ENCODE measurements at regions not wholly inside any gene's neighbourhood (a gene's known extent, or its start where the extent isn't known, plus 50 kb on each side); places are given as distances from the start of the nearest gene placed in this dataset.

- Histone ChIP-seq H4K20me1 (ENCODE audit: control insufficient read depth, insufficient read depth) (no peaks in the 10 kb centered on the region), H2AFZ (ENCODE audit: control insufficient read depth, low read depth, low read length) (no peak overlapping the region), H3K9me3 (replicated peaks; ENCODE audit: control insufficient read depth, insufficient read depth, low read length) (no peaks in the 10 kb centered on the region), H3K36me3 (ENCODE audit: control insufficient read depth in 2 of 2, insufficient read depth in 2 of 2, low read length in 1 of 2) (no peaks in the 10 kb centered on the region), H3K27me3 (replicated peaks in 1 of 2; ENCODE audit: control insufficient read depth in 2 of 2, insufficient read depth in 2 of 2, low read length in 1 of 2) (no peaks in the 10 kb centered on the region; a peak in 1 of 4 replicates), H3K4me2 (ENCODE audit: control insufficient read depth, insufficient read depth) (no peak overlapping the region), H3K27ac (ENCODE audit: control insufficient read depth, insufficient read depth) (no peak overlapping the region), H3K79me2 (ENCODE audit: control insufficient read depth, insufficient read depth, low read length) (no peaks in the 10 kb centered on the region), H3K9ac (ENCODE audit: control insufficient read depth, insufficient read depth, low read length) (no peak overlapping the region), H3K4me3 (no peak overlapping the region), H3K4me1 (ENCODE audit: control insufficient read depth, insufficient read depth, low read length) (no peaks in the 10 kb centered on the region)
- RAD21 ChIA-PET (ENCODE audit: unreplicated experiment): no interaction called here
- CTCF ChIA-PET: no interaction called here
- SMC1A ChIA-PET (ENCODE audit: uncharacterized antibody, unreplicated experiment): interaction anchor here (0.9 to 1.1 kb wide), 2 partner anchors 11 kb away, joined by 3 read pairs; no protein-coding TSS in a partner anchor
- in situ Hi-C loops (cut with MboI) (no loop called here), intact Hi-C loops (cut with micrococcal nuclease; ENCODE audit: unreplicated experiment) (no loop called here)
- ATAC-seq (no peak), FAIRE-seq (no peak), DNase-seq (ENCODE audit: low read depth, low spot score) (no peak)
- BruUV-seq (replicated peaks): no TSS peak
- POLR2A ChIA-PET: no interaction called here
- TF ChIP-seq POLR2AphosphoS5 (IDR thresholded peaks at IDR 0.05; ENCODE audit: low read length) (no peak), RELA (IDR thresholded peaks at IDR 0.05; ENCODE audit: borderline replicate concordance, partially characterized antibody) (no peak), CHD2 (IDR thresholded peaks at IDR 0.05; ENCODE audit: borderline replicate concordance, low read depth, low read length) (no peak), RBBP5 (conservative IDR thresholded peaks at IDR 0.05) (no peak), CTCF (IDR thresholded peaks at IDR 0.05 in 2 of 3, conservative IDR thresholded peaks at IDR 0.05 in 1 of 3; ENCODE audit: control insufficient read depth in 2 of 3, extremely low read depth in 1 of 3, insufficient read depth in 1 of 3, low read depth in 3 of 3, low read length in 3 of 3) (no peak), SMAD1 (IDR thresholded peaks at IDR 0.05; ENCODE audit: low read depth, partially characterized antibody) (no peak), NR2C2 (IDR thresholded peaks at IDR 0.05; ENCODE audit: borderline replicate concordance, control insufficient read depth, insufficient read length, low read depth) (no peak), SUZ12 (IDR thresholded peaks at IDR 0.05; ENCODE audit: unreplicated experiment) (no peak), ETV6 (conservative IDR thresholded peaks at IDR 0.05 in 1 of 2, IDR thresholded peaks at IDR 0.05 in 1 of 2; ENCODE audit: borderline replicate concordance in 1 of 2, low read depth in 1 of 2) (no peak), FOXM1 (IDR thresholded peaks at IDR 0.05; ENCODE audit: low read depth, low read length) (no peak), RFX5 (IDR thresholded peaks at IDR 0.05; ENCODE audit: low read depth, low read length) (no peak), NR2C1 (IDR thresholded peaks at IDR 0.05) (no peak), GABPA (IDR thresholded peaks at IDR 0.05; ENCODE audit: low read depth) (no peak), CBX5 (IDR thresholded peaks at IDR 0.05; ENCODE audit: low read depth) (no peak), FOS (IDR thresholded peaks at IDR 0.05; ENCODE audit: borderline replicate concordance, extremely low read depth, insufficient read length) (no peak), KDM1A (IDR thresholded peaks at IDR 0.05; ENCODE audit: borderline replicate concordance) (no peak), ZNF274 (IDR thresholded peaks at IDR 0.05; ENCODE audit: insufficient read depth, insufficient read length) (no peak), PAX8 (IDR thresholded peaks at IDR 0.05) (no peak)
- TF ChIP-seq, protein P1, sequence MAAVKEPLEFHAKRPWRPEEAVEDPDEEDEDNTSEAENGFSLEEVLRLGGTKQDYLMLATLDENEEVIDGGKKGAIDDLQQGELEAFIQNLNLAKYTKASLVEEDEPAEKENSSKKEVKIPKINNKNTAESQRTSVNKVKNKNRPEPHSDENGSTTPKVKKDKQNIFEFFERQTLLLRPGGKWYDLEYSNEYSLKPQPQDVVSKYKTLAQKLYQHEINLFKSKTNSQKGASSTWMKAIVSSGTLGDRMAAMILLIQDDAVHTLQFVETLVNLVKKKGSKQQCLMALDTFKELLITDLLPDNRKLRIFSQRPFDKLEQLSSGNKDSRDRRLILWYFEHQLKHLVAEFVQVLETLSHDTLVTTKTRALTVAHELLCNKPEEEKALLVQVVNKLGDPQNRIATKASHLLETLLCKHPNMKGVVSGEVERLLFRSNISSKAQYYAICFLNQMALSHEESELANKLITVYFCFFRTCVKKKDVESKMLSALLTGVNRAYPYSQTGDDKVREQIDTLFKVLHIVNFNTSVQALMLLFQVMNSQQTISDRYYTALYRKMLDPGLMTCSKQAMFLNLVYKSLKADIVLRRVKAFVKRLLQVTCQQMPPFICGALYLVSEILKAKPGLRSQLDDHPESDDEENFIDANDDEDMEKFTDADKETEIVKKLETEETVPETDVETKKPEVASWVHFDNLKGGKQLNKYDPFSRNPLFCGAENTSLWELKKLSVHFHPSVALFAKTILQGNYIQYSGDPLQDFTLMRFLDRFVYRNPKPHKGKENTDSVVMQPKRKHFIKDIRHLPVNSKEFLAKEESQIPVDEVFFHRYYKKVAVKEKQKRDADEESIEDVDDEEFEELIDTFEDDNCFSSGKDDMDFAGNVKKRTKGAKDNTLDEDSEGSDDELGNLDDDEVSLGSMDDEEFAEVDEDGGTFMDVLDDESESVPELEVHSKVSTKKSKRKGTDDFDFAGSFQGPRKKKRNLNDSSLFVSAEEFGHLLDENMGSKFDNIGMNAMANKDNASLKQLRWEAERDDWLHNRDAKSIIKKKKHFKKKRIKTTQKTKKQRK (IDR thresholded peaks at IDR 0.05; ENCODE audit: low read depth, low read length): no peak
These were observed 227.5 kb downstream of the GXYLT1 start for GRCh38 chr12:41917181-41917580.

Data from GM12878 (cell line).